ENCODE measurements at regions not wholly inside any gene's neighbourhood (a gene's known extent, or its start where the extent isn't known, plus 50 kb on each side); places are given as distances from the start of the nearest gene placed in this dataset.

DNA sequence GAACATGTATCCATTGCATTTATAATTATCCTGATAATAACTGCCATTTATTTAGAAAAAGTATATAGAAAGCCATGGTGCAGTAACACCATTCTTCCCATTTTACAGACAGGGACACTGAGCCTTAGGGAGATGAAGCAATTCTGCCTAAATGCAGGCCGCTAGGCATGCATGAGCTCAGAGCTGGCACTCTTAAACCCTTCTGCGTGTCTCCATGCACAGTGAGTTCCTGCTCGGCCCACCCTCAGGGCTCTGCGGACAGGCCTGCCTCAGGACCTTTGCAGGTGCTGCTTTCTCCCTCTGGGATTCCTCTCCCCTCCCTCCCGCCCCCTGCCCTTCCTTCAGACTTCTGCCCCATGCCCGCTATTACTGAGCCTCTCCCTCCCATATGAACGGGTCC is 54.3 kb upstream of the WSB1 start:
- TF ChIP-seq, protein P1, sequence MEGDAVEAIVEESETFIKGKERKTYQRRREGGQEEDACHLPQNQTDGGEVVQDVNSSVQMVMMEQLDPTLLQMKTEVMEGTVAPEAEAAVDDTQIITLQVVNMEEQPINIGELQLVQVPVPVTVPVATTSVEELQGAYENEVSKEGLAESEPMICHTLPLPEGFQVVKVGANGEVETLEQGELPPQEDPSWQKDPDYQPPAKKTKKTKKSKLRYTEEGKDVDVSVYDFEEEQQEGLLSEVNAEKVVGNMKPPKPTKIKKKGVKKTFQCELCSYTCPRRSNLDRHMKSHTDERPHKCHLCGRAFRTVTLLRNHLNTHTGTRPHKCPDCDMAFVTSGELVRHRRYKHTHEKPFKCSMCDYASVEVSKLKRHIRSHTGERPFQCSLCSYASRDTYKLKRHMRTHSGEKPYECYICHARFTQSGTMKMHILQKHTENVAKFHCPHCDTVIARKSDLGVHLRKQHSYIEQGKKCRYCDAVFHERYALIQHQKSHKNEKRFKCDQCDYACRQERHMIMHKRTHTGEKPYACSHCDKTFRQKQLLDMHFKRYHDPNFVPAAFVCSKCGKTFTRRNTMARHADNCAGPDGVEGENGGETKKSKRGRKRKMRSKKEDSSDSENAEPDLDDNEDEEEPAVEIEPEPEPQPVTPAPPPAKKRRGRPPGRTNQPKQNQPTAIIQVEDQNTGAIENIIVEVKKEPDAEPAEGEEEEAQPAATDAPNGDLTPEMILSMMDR (IDR thresholded peaks at IDR 0.05), result no peak
- TF ChIP-seq POLR2A (IDR thresholded peaks at IDR 0.05), result no peak

Measured in thyroid gland (tissue), 4 donors.